GM19240 (cell line): ENCODE measurements at regions not wholly inside any gene's neighbourhood (a gene's known extent, or its start where the extent isn't known, plus 50 kb on each side); places are given as distances from the start of the nearest gene placed in this dataset.
"Not testable (repeated sequence)": the region's sequence is repeated elsewhere in the genome, so short reads cannot be mapped to it uniquely, and the experiment has no call there.

Experiments
- DNase-seq: peaks from one replicate; pipeline ENCODE4 v3.0.0; 2011; ENCODE audit warnings: low spot score; ENCODE audit not compliant: insufficient read length

- not testable (repeated sequence) for DNase-seq
Observed at GRCh38 chr9:29450343-29450875, 1877.1 kb upstream of the C9orf72 start.

- DNase-seq: no peak
Observed at GRCh38 chr9:29456940-29457339, 1883.7 kb upstream of the C9orf72 start.

- DNase-seq: no peak
Observed at GRCh38 chr9:29475471-29475870, 1902.2 kb upstream of the C9orf72 start.

GRCh38 chr9:29511680-29512079, 1938.4 kb upstream of the C9orf72 start:
- no peak for DNase-seq

- no peak for DNase-seq
Observed at GRCh38 chr9:29514336-29514735, 1941.1 kb upstream of the C9orf72 start.

DNA sequence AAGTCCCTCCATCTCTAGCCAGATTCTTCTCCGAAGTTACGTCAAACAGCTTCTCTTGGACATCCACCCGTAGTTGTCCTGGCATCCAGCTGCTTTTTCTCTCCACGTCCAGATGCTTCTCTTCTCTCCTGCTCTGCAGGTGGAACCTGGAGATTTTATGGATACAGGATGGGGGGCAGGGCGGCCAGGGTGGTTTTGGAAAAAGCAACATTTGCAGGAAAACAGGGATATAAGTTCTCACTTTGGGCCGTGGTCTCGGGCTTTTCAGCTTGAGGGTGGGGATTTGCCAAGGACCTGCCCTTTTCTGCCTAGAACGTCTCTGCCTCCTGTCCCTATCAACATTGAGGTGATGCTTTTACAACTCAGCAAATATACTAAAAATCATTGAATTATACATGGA, 1941.6 kb upstream of the C9orf72 start:
- no peak for DNase-seq

DNA sequence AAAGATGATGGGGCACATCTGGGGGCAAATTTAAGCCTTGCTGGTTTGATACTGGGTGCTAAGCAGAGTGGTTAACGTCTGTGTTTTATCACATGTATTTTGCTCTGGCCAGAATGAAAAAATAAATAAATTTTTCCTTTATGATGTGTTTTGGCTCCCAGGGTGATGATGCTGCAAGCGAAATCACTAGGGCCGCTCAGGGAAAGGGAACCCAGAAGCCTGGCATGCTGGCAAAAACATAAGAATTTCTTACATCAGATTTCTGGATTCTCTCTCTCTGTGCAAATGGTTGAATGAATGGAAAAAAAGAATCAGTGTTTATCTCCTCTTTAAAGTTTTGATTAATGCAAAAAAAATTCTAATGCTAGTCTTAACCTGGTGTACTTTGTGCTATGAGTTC, 1975.2 kb upstream of the C9orf72 start:
- no peak for DNase-seq

DNA sequence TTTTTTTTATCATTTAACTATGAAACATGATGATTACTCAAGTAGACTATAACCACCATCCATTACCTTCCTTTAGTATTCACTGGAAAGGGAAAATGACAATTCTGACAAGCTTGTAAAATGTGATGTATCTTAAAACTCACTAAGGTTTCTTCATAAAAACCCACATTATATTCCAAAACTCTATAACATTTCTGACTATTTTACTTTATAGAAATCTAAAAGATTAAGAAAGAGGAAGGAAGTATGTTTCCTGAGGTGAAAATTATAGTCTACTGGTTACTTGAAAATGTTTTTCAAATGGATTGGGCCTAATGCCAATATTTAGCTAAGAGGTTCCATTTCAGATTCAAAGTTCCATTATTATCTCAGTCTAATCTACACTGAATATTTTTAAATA, 1982.2 kb upstream of the C9orf72 start:
- DNase-seq: no peak

GRCh38 chr9:29556317-29556716, 1983.0 kb upstream of the C9orf72 start:
- DNase-seq: no peak

- DNase-seq: no peak
Observed at GRCh38 chr9:29556746-29557145, 1983.5 kb upstream of the C9orf72 start.

GRCh38 chr9:29564564-29564963, 1991.3 kb upstream of the C9orf72 start:
- no peak for DNase-seq

DNA sequence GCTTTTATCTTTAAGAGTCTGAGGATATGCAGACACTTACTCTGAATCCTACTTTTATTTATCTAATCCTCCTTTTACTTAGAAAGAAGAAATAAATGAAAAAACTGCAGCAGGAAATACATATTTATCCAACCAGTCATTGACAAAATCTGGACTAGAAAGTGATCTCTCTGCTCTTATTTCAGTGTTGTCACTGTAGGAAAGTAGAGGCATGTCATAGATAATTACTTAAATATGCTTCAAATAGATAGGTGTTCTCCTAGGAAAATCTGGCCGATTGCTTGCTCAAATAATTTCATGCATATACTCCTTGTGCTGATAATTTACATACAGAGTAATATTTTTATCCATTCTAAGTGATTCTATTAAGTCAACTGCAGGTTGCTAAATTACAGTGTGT, 2001.9 kb upstream of the C9orf72 start:
- no peak for DNase-seq

DNA sequence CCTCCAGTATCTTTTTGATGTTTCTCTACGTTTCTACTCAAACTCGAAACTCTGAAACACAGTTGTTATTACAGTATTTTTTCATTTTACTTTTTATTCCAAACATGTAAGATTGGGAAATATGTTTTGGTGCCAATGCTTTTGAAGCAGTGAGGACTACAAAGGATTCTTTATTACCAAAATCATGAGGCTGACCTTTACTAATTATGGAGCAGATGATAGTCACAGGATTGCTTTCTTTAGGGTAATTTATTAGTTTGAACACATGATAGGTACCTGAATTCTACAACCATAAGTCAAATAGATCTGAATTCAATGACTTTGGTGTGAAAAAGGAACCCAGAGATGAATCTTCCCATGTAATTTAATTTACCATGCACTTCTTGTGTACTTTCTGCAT, 2015.1 kb upstream of the C9orf72 start:
- DNase-seq: no peak

GRCh38 chr9:29609282-29609681, 2036.0 kb upstream of the C9orf72 start:
- no peak for DNase-seq

- no peak for DNase-seq
Observed at GRCh38 chr9:29613773-29614172, 2040.5 kb upstream of the C9orf72 start.

DNA sequence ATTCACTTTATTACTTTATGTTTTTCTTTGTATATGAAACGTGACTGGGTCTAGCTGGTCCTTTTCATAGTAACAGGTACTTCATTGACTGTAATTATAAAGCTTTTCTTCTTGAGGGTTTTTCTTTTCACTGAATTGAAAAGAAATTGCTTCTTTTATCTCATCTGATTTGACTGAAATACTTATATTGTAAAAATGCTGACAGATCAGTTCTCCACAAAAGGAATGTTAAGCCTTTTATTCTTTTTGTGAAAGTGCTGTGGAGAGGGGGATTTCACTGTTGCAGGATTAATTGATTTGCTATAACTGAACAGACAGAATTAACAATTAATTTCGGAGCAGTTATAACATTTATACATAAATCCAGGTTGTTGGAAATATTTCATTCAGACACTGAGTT, 2043.6 kb upstream of the C9orf72 start:
- DNase-seq: no peak

DNA sequence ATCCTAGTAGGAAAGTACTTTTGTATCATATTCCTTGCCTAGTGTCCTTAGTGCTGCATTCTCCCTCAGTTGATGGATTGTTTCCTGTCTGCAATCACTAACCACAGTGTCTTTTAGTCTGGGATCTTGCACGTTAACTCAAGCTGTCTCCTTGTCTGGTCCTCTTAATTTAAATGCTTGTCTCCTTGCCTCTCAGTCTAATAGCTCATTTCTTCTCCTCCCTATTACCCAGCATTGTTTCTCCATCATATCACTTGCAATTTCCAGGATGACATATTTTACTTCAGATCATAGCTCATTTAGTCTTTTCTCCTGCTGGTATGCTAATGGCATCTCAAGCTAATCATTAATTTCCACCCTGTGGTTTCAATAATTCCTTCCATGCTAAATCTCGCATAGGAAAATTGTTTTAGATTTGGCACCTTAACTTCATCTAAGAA, 2052.0 kb upstream of the C9orf72 start:
- no peak for DNase-seq

GRCh38 chr9:29625931-29626330, 2052.7 kb upstream of the C9orf72 start:
- no peak for DNase-seq

DNA sequence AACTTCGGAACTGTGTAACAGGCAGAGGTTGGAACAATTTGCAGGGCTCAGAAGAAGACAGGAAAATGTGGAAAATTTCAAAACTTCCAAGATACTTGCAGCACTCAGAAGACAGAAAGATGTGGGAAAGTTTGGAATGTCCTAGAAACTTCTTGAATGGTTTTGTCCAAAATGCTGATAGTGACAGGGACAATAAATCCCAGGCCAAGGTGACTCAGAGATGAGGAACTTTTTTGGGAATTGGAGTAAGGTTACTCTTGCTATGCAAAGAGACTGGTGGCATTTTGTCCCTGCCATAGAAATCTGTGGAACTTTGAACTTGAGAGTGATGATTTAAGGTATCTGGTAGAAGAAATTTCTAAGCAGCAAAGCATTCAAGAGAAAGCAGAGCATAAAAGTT, 2055.6 kb upstream of the C9orf72 start:
- not testable (repeated sequence) for DNase-seq

- DNase-seq: no peak
Observed at GRCh38 chr9:29637471-29638237, 2064.4 kb upstream of the C9orf72 start.

- no peak for DNase-seq
Observed at GRCh38 chr9:29640507-29640906, 2067.2 kb upstream of the C9orf72 start.

DNA sequence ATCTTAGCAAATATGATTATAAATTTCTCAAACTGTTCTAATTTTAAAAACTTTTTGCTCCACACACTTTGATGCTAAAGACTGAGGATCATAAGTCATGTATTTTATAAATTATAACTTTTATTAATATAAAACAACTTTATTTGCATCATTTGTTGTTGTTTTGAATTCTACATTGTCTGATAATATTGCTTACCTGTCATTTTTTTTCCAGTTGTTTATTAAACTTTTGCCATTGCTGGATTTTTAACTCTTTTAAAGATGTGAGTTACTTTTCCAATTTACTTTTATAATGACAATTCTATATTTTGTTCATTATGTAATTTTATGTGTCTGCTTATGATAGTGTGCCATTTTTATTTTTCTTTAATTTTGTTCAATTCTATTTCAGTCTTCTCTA, 2071.2 kb upstream of the C9orf72 start:
- no peak for DNase-seq

- DNase-seq: no peak
Observed at GRCh38 chr9:29647451-29647850, 2074.2 kb upstream of the C9orf72 start.
